HepG2 (cell line): ENCODE measurements at regions not wholly inside any gene's neighbourhood (a gene's known extent, or its start where the extent isn't known, plus 50 kb on each side); places are given as distances from the start of the nearest gene placed in this dataset.

Experiments
- ATAC-seq: fragments of 200-7000 bp; cut with Tn5 transposase; 3 replicates; pipeline ENCODE4 v1.9.1; 2020; ENCODE audit warnings: mild to moderate bottlenecking, moderate library complexity
- BruUV-seq: library from RNA; stranded (reverse); fragments of 400-500 nt; replicated peaks from 2 replicates; lab custom pipeline; 2021; lab: Mats Ljungman, UMichigan
- CTCF ChIA-PET: fragments of 300-600 bp; formaldehyde crosslinking; extraction: SDS; loops from one replicate; lab custom pipeline; 2021; ENCODE audit warnings: low total read pairs, inconsistent platforms, low intra/inter-chr PET ratio; lab: Yijun Ruan, JAX
- POLR2A ChIA-PET: fragments of 350-600 bp; sonication (Branson Sonifier 250); formaldehyde crosslinking; loops from one replicate; lab custom pipeline; 2020; ENCODE audit warnings: antibody characterized with exemption, inconsistent platforms; lab: Yijun Ruan, JAX
- DNase-seq: peaks from one replicate; pipeline ENCODE4 v3.0.0-alpha.2; 2015; ENCODE audit warnings: low spot score
- FAIRE-seq: peaks from 3 replicates; lab custom pipeline; 2011; peaks lifted over from hg19 to GRCh38; lab: Jason Lieb, UNC
- H2AFZ ChIP-seq: one replicate; pipeline ENCODE4 v1.6.1; 2011; ENCODE audit warnings: low read length, inconsistent platforms
- H3K27ac ChIP-seq: fragments of 300-600 bp; 3 replicates; pipeline ENCODE4 v1.8.0; 2011; ENCODE audit warnings: mixed run types, mild to moderate bottlenecking, mixed read lengths, low read length, inconsistent platforms; ENCODE audit not compliant: insufficient read depth; ENCODE audit errors: extremely low read length
- H3K27me3 ChIP-seq, 2 experiments: fragments of 200-600 bp in 1 of 2; 2 replicates in 1 of 2; 3 replicates in 1 of 2; pipeline versions ENCODE4 v1.6.0 to v1.8.0; 2011; ENCODE audit warnings: low read length in 2 of 2, mild to moderate bottlenecking in 2 of 2, moderate library complexity in 2 of 2, inconsistent platforms in 1 of 2; ENCODE audit not compliant: insufficient read depth in 2 of 2, control insufficient read depth in 1 of 2
- H3K36me3 ChIP-seq, 2 experiments: fragments of 200-600 bp in 1 of 2; replicated peaks in 1 of 2; 2 replicates in 1 of 2; 3 replicates in 1 of 2; pipeline versions ENCODE4 v1.5.1 to v1.8.0; 2011; ENCODE audit warnings: low read length in 2 of 2, inconsistent platforms in 1 of 2; ENCODE audit not compliant: insufficient read depth in 2 of 2, control insufficient read depth in 1 of 2
- H3K4me1 ChIP-seq: 2 replicates; pipeline ENCODE4 v1.5.1; 2012; ENCODE audit warnings: low read length, inconsistent platforms; ENCODE audit not compliant: insufficient read depth
- H3K4me2 ChIP-seq: 2 replicates; pipeline ENCODE4 v1.6.0; 2011; ENCODE audit warnings: low read depth, low read length, inconsistent platforms
- H3K4me3 ChIP-seq, 3 experiments: fragments of 200-600 bp in 1 of 3; sonication (generic), shearing (Covaris generic) in 1 of 3; replicated peaks in 1 of 3; 2 replicates each; pipeline ENCODE4 v1.5.1; 2011 to 2016; ENCODE audit warnings: low read length in 3 of 3, inconsistent platforms in 2 of 3, low read depth in 2 of 3, mild to moderate bottlenecking in 2 of 3, control low read depth in 1 of 3, mixed read lengths in 1 of 3; ENCODE audit not compliant: insufficient read depth in 1 of 3
- H3K79me2 ChIP-seq: one replicate; pipeline ENCODE4 v1.6.1; 2011; ENCODE audit warnings: low read length, inconsistent platforms; ENCODE audit not compliant: insufficient read depth
- H3K9ac ChIP-seq: 2 replicates; pipeline ENCODE4 v1.6.0; 2011; ENCODE audit warnings: mild to moderate bottlenecking, low read depth, low read length, inconsistent platforms; ENCODE audit not compliant: insufficient read depth
- H3K9me3 ChIP-seq: 2 replicates; pipeline ENCODE4 v1.5.1; 2012; ENCODE audit warnings: mild to moderate bottlenecking, low read length
- H4K20me1 ChIP-seq: 2 replicates; pipeline ENCODE4 v1.6.0; 2011; ENCODE audit warnings: inconsistent platforms, mild to moderate bottlenecking, low read length, moderate library complexity; ENCODE audit not compliant: insufficient read depth
- GABPA ChIP-seq, 2 experiments: IDR thresholded peaks; 2 replicates each; pipeline ENCODE4 v1.6.1; 2011 to 2016; ENCODE audit warnings: low read depth in 2 of 2, low read length in 1 of 2, missing biosample characterization in 1 of 2, missing genetic modification characterization in 1 of 2
- NR1H2 ChIP-seq: sonication (generic); formaldehyde crosslinking; IDR thresholded peaks from 2 replicates; pipeline ENCODE4 v1.8.1; 2022; ENCODE audit warnings: low read depth, missing genetic modification reagents, borderline replicate concordance
- RBM39 ChIP-seq: fragments of 200-400 bp; formaldehyde crosslinking; IDR thresholded peaks from one replicate; pipeline ENCODE4 v1.6.1; 2018; ENCODE audit warnings: antibody characterized with exemption, mild to moderate bottlenecking, low read depth, low read length; ENCODE audit not compliant: poor library complexity, severe bottlenecking
- SETDB1 ChIP-seq: sonication (generic); formaldehyde crosslinking; IDR thresholded peaks from 2 replicates; pipeline ENCODE4 v1.5.1; 2020; ENCODE audit warnings: missing genetic modification reagents, mild to moderate bottlenecking, borderline replicate concordance
- TARDBP ChIP-seq: sonication (generic); formaldehyde crosslinking; IDR thresholded peaks from 2 replicates; pipeline ENCODE4 v1.8.0; 2022; ENCODE audit warnings: mild to moderate bottlenecking, missing genetic modification reagents
- ZBTB21 ChIP-seq: sonication (generic); formaldehyde crosslinking; IDR thresholded peaks from 2 replicates; pipeline ENCODE4 v1.4.0; 2020; ENCODE audit warnings: missing genetic modification reagents
- ZNF83 ChIP-seq: sonication (generic); formaldehyde crosslinking; IDR thresholded peaks from 2 replicates; pipeline ENCODE4 v1.4.0; 2020; ENCODE audit warnings: missing genetic modification reagents, mild to moderate bottlenecking, borderline replicate concordance
- in situ Hi-C: cut with HindIII; loops from 2 replicates; pipeline ENCODE4 v1.10.0; 2017; ENCODE audit warnings: low pct_unique_long_range_greater_than_20kb; ENCODE audit not compliant: extremely low pct_ligation_motif_present
- intact Hi-C: fragments of 100-400 bp; cut with micrococcal nuclease; formaldehyde crosslinking; loops from one replicate; pipeline ENCODE4 v1.10.0; 2022; ENCODE audit not compliant: unreplicated experiment
- TF ChIP-seq, protein P1 (sequence below): sonication (generic); formaldehyde crosslinking; IDR thresholded peaks from 2 replicates; pipeline ENCODE4 v1.8.0; 2022; ENCODE audit warnings: missing genetic modification reagents, low read depth, mild to moderate bottlenecking, borderline replicate concordance
- TF ChIP-seq, protein P2 (sequence below): sonication (generic); formaldehyde crosslinking; IDR thresholded peaks from 2 replicates; pipeline ENCODE4 v1.4.0; 2020; ENCODE audit warnings: mild to moderate bottlenecking, missing genetic modification reagents

DNA sequence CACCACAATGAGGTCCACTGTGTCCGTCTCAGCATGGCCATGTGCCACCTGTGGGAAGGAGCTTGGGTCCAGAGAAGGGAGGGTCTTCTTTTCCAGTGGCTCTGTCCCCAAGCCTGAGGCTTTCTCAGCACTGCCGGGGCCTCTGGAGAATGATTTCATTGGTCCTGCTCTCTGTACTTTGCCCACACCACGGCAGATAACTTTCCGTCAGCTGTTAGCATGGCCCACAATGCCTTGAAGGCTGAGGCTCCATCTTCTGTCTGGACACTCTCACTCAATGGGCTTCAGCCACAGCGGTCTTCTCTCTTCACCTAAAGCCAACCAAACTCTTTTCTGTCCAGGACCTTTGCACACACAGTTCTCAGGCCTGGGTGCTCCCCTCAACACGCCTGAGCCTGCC, 192.5 kb downstream of the CXCL12 start (continued):
- TF ChIP-seq, protein P1, sequence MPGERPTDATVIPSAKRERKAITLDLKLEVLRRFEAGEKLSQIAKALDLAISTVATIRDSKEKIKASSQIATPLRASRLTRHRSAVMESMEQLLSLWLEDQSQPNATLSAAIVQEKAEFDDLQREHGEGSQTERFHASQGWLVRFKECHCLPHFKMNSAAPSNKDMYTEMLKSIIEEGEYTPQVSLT (CRISPR knock-in tag) = no peak

DNA sequence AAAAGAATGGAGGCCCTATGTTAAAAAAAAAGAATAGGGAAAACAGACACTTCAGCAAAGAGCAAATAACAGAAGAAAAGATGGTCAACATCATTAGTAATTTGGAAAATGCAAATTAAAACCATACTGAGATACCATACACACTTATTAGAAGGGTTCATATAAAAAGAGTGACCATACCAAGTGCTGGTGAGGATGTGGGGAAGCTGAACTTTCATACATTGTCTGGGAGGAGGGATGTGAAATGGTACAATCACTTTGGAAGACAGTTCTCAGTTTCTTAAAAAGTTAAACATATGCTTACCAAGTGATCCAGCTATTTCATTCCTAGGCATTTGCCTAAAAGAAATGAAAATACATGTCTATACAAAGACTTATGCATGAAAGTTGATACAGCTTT, 194.4 kb downstream of the CXCL12 start:
- Histone ChIP-seq H3K4me1 (peaks cover 56% of the 10 kb centered on the region), H3K9me3 (no peaks in the 10 kb centered on the region), H3K4me2 (no peak overlapping the region), H3K79me2 (no peaks in the 10 kb centered on the region), H3K27ac (no peak overlapping the region), H3K27me3 (no peaks in the 10 kb centered on the region), H3K9ac (no peak overlapping the region), H3K36me3 (no peaks in the 10 kb centered on the region), H4K20me1 (no peaks in the 10 kb centered on the region), H2AFZ (no peak overlapping the region), H3K4me3 (no peak overlapping the region)
- DNase-seq = no peak
- POLR2A ChIA-PET = no interaction called here
- in situ Hi-C loops = no loop called here
- CTCF ChIA-PET = no interaction called here
- no peak for TF ChIP-seq ZBTB21 (CRISPR knock-in tag)
- TF ChIP-seq ZNF83 (CRISPR knock-in tag) = no peak
- TF ChIP-seq, protein P2, sequence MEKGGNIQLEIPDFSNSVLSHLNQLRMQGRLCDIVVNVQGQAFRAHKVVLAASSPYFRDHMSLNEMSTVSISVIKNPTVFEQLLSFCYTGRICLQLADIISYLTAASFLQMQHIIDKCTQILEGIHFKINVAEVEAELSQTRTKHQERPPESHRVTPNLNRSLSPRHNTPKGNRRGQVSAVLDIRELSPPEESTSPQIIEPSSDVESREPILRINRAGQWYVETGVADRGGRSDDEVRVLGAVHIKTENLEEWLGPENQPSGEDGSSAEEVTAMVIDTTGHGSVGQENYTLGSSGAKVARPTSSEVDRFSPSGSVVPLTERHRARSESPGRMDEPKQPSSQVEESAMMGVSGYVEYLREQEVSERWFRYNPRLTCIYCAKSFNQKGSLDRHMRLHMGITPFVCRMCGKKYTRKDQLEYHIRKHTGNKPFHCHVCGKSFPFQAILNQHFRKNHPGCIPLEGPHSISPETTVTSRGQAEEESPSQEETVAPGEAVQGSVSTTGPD (CRISPR knock-in tag) = no peak
- TF ChIP-seq GABPA (IDR thresholded peaks at IDR 0.05; ENCODE audit: low read depth, low read length) = no peak
- no peak for TF ChIP-seq GABPA (CRISPR knock-in tag; IDR thresholded peaks at IDR 0.05; ENCODE audit: low read depth)
- TF ChIP-seq SETDB1 = no peak
- TF ChIP-seq TARDBP (CRISPR knock-in tag) = no peak
- no peak for TF ChIP-seq NR1H2 (CRISPR knock-in tag)
- TF ChIP-seq RBM39 = no peak
- intact Hi-C loops = no loop called here
- FAIRE-seq = no peak
- ATAC-seq = no peak
- no TSS peak for BruUV-seq
